Activated naive CD8-positive, alpha-beta T cell treated with anti-CD3 and anti-CD28 coated beads for 36 hours (primary cell): ENCODE measurements at regions not wholly inside any gene's neighbourhood (a gene's known extent, or its start where the extent isn't known, plus 50 kb on each side); places are given as distances from the start of the nearest gene placed in this dataset.

ENCODE experiments used
- DNase-seq: peaks from one replicate; pipeline ENCODE4 v3.0.0; 2021
- H3K27ac Mint-ChIP-seq: one replicate; pipeline ENCODE4 v1.8.0; 2022; ENCODE audit warnings: mild to moderate bottlenecking, moderate library complexity, mixed read lengths
- H3K27me3 Mint-ChIP-seq: one replicate; pipeline ENCODE4 v1.8.0; 2022; ENCODE audit warnings: mild to moderate bottlenecking, mixed read lengths
- H3K36me3 Mint-ChIP-seq: one replicate; pipeline ENCODE4 v1.8.0; 2021; ENCODE audit warnings: mild to moderate bottlenecking, mixed read lengths
- H3K4me1 Mint-ChIP-seq: one replicate; pipeline ENCODE4 v1.8.0; 2021; ENCODE audit warnings: mixed read lengths
- H3K4me3 Mint-ChIP-seq: one replicate; pipeline ENCODE4 v1.8.0; 2022; ENCODE audit warnings: mild to moderate bottlenecking, moderate library complexity, mixed read lengths
- H3K9me3 Mint-ChIP-seq: one replicate; pipeline ENCODE4 v1.8.0; 2022; ENCODE audit warnings: mixed read lengths

DNA sequence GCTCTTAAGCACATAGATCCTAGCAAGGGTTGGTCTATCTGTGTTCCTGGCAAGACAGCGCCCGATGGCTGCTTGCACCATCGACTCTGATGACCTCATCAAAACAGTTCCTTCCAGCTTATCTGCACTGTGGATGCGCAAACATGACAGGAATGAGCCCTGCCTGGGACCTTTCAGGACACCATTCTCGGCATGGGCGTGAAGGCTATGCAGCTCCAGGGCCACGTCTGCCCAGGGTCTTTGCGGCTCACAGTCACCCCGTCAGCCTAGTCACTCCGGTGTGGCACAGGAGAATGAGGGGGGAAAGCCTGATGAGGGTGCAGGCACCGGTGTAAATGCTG lies 147.8 kb upstream of the TWIST2 start:
- no peaks in the 10 kb centered on the region for H3K9me3 Mint-ChIP-seq
- H3K4me1 Mint-ChIP-seq, result no peaks in the 10 kb centered on the region
- no peak overlapping the region for H3K4me3 Mint-ChIP-seq
- H3K36me3 Mint-ChIP-seq, result no peaks in the 10 kb centered on the region
- no peaks in the 10 kb centered on the region for H3K27me3 Mint-ChIP-seq
- DNase-seq, result no peak
- no peak overlapping the region for H3K27ac Mint-ChIP-seq

DNA sequence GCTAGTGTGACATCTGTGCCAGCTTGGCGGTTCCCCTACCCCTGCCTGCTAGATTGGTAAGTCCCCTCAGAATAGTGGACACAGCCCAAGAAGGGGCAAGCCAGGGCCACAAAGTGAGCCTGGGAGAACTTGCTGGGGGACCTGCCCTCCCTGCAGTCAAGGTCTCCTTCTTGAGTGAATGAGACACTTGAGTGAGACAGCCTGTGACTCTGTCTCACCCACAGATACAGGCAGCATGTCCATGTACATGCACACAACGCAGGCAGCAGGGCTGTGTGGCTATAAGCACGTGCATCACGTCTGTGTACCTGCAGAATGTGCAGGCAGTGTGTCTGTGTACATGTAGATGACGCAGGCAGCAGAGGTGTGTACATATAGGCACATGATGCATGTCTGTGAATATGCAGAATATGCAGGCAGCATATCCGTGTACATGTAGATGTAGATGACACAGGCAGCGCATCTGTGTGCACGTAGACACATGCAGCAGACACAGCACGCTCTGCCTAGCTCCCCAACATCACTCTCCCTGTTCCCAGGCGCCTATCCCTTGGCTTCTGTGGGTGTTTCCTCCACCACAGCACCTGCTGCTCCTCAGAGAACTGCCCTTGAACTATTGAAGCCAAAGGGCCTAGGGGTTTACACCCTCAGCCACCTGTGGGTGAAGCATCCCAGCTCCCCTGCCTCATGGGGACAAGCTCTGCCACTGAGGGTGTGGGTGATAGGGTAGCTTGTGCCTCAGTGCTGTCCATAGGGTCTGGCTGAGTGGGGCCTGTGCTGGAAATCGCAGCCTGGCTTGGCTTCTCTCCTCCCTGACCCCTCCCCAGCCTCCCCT lies 147.2 kb upstream of the TWIST2 start:
- H3K4me3 Mint-ChIP-seq, result no peak overlapping the region
- H3K4me1 Mint-ChIP-seq, result no peaks in the 10 kb centered on the region
- DNase-seq, result no peak
- H3K27ac Mint-ChIP-seq, result no peak overlapping the region
- no peaks in the 10 kb centered on the region for H3K9me3 Mint-ChIP-seq
- H3K36me3 Mint-ChIP-seq, result no peaks in the 10 kb centered on the region
- H3K27me3 Mint-ChIP-seq, result no peaks in the 10 kb centered on the region

DNA sequence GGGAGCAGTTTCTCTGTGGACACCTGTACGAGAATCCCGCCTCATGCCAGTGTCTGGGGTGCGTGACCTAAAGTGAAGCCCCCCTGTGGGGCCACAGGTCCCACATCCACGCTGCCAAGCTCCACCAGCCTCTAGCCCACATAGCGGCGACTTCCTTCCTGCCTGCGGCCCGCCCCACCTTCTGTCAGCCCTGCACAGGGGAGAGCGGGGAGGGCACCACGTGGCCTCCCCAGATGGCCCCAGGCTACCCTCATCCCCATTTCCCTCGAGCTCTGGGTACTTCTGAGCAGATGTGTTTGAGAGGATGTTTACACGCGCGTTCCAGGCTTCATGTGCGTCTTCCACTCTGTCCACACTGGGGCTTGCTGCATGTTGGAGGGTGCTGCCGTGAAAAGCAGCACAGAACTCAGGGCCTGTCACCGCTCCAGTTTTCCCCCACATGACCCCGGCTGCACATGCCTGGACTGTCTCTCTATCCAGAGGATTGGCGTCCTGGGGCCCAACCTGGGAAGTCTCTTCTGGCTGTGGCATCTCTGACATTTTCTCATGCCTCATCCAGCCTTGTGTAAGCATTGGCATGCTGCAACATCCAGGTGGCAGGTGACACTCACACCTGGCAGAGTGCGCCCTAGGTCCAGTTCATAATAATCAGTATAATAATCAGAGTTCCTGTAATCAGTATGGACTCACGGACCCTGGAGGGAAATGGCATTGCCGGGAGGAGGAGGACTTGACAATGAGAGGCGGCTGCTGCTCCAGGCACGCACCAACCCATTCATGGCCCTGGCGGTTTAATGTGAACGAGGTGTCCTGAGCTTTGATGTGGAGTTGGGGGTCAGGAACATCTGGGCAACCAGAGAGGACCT lies 146.3 kb upstream of the TWIST2 start:
- DNase-seq, result no peak
- Mint-ChIP-seq H3K9me3 (no peaks in the 10 kb centered on the region), H3K27ac (peak overlapping the region; percentile 47), H3K4me1 (no peaks in the 10 kb centered on the region), H3K27me3 (no peaks in the 10 kb centered on the region), H3K4me3 (no peak overlapping the region), H3K36me3 (no peaks in the 10 kb centered on the region)

DNA sequence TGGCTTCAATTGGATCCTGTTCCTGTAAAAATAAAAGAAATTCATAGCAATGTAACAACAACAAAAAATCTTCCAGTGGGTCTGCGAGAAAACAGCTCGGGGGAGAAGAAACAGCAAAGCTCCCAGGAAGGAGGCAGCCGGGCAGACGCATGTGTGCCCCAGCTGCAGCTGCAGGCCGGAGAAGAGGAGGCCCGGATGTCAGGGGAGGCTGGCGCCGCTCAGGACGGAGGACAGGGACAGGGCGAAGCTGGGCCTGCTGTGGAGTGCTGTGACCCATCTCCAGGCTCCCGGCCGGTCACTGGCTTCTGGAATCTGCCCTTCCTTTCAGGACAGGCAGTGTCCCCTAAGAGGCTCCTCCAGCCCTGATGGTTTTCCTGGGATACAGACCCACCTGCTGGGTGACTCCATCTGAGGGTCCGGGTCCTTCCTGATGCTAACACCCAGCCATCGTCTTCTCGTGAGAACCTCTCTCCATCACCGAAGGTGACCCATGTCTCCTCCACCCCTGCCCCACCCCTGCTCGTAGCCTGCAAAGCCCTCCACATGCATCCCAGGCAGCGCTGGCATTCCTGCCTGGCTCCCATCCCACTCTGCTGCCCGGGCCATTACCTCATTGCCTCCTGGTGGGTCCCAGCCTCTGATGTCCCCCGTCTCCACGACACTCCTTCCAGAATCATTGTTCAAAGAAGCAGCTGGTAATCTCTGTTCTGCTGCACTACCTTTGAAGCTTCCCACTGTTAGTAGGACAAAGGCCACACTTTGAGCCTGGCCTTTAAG lies 145.4 kb upstream of the TWIST2 start:
- H3K27ac Mint-ChIP-seq, result no peak overlapping the region
- DNase-seq, result no peak
- H3K4me3 Mint-ChIP-seq, result no peak overlapping the region
- H3K9me3 Mint-ChIP-seq, result no peaks in the 10 kb centered on the region
- H3K4me1 Mint-ChIP-seq, result no peaks in the 10 kb centered on the region
- no peaks in the 10 kb centered on the region for H3K27me3 Mint-ChIP-seq
- no peaks in the 10 kb centered on the region for H3K36me3 Mint-ChIP-seq

DNA sequence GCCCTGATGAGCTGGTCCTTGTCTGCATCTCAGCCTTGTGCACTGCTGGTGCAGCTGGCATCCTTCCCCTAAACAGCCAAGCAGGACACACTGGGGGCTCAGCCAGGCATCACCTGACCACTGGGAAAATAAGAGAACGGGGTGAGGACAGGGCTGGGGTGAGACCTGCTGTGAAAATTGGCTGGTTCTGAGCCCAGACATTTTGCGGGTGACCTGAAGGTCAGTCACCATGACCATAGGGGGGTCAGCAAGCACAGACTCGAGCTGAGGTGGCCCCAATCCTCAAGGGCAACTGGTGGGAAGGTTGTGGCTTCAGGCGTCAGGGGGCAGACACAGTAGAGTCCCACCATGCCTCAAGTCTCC lies 144.9 kb upstream of the TWIST2 start:
- H3K4me3 Mint-ChIP-seq, result no peak overlapping the region
- H3K9me3 Mint-ChIP-seq, result no peaks in the 10 kb centered on the region
- no peaks in the 10 kb centered on the region for H3K4me1 Mint-ChIP-seq
- no peaks in the 10 kb centered on the region for H3K27me3 Mint-ChIP-seq
- H3K27ac Mint-ChIP-seq, result no peak overlapping the region
- no peak for DNase-seq
- H3K36me3 Mint-ChIP-seq, result no peaks in the 10 kb centered on the region

DNA sequence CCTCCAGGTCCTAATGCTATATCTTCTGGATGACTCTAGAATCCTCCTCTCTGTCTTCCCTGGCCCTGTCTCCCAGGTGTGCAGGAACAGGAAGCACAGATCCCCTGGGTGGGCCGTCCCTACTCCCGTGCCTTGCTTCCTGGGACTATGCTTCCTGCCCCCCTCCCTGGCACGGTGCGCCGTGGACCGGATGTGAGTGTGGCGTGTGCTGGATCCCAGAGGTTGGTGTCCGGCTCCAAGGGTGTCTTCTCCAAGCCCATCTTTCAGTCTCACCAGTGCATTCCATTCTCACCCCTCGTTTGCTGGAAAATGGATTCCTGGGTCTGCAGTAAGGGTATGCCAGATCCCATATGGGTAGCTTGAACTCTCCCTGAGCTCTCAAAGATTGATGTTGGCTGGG lies 144.4 kb upstream of the TWIST2 start:
- Mint-ChIP-seq H3K36me3 (no peaks in the 10 kb centered on the region), H3K27me3 (peaks cover under 1% of the 10 kb centered on the region), H3K27ac (no peak overlapping the region), H3K4me1 (no peaks in the 10 kb centered on the region), H3K9me3 (no peaks in the 10 kb centered on the region), H3K4me3 (no peak overlapping the region)
- no peak for DNase-seq

DNA sequence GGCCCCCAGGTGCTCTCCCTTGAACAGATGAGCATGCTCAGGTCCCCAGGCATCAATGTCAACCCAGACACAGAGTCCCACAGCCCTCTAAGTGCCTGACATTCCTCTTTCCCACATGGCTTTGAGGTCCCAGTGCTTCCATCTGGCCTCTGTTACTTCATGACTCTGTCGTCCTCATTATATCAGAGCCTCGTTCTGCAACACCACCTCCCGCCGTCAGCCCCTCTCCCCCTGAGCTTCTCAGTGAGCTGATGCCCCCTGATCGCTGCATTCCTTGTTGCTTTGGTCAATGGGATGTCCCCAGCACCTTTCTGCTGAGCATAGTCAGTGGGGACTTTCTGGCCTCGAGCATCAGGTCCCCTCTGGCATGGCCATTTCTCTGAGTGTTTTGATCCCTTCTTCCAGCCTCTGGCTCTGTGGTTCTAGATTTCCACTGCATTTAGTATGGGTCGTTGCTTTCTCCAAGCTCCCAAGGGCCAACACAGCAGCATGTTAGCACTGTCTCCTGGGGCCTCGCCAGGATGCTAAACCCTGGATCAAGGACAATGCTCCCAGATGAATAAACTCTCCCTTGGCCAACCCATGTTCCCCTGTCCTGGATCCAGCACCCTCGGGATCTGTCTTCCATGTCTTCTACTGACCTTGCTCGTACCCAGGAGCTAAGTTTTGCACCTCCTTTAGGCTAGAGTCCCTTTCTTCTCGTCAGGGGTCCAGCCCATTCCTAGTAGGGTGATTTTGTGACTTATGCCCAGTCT lies 143.2 kb upstream of the TWIST2 start:
- no peak overlapping the region for H3K27ac Mint-ChIP-seq
- no peak overlapping the region for H3K4me3 Mint-ChIP-seq
- peaks cover 4% of the 10 kb centered on the region for H3K27me3 Mint-ChIP-seq
- no peaks in the 10 kb centered on the region for H3K36me3 Mint-ChIP-seq
- no peaks in the 10 kb centered on the region for H3K9me3 Mint-ChIP-seq
- no peak for DNase-seq
- H3K4me1 Mint-ChIP-seq, result no peaks in the 10 kb centered on the region

DNA sequence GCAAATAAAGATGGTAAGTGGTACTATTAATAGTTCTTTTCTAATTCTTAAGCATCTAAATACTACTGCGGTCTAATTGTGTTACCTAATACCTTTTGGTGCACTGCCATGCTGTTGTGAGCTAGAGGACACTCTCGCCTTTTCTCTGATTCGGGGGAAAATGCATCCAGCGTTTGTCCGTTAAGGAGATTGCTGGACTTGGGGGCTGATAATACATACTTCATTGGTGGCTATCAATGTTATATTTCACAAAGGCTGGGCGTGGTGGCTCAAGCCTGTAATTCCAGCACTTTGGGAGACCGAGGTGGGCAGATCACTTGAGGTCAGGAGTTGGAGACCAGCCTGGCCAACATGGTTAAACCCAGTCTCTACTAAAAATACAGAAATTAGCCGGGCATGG lies 141.7 kb upstream of the TWIST2 start:
- Mint-ChIP-seq H3K4me3 (no peak overlapping the region), H3K9me3 (no peaks in the 10 kb centered on the region), H3K27ac (no peak overlapping the region), H3K27me3 (peaks cover 4% of the 10 kb centered on the region), H3K4me1 (no peaks in the 10 kb centered on the region), H3K36me3 (no peaks in the 10 kb centered on the region)
- DNase-seq, result no peak

DNA sequence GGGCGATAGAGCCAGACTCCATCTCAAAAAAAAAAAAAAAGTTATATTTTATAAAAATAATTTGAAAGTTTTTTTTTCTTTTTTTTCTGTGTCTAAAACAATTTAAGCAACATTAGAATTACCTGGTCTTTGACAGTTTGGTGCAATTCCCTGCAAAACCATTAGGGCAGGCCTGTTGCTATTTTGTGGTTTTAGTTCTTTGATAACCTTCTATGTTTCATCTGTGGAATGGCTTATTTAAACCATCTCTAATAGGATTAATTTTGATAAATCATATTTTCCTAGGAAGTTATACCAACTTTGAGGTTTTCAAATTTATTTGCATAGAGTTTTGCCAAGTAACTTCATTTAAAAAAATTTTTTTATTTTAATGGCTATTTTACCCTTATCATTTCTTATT lies 141.2 kb upstream of the TWIST2 start:
- H3K27ac Mint-ChIP-seq, result no peak overlapping the region
- H3K36me3 Mint-ChIP-seq, result no peaks in the 10 kb centered on the region
- H3K27me3 Mint-ChIP-seq, result peaks cover 6% of the 10 kb centered on the region
- no peaks in the 10 kb centered on the region for H3K4me1 Mint-ChIP-seq
- DNase-seq, result no peak
- no peak overlapping the region for H3K4me3 Mint-ChIP-seq
- no peaks in the 10 kb centered on the region for H3K9me3 Mint-ChIP-seq

DNA sequence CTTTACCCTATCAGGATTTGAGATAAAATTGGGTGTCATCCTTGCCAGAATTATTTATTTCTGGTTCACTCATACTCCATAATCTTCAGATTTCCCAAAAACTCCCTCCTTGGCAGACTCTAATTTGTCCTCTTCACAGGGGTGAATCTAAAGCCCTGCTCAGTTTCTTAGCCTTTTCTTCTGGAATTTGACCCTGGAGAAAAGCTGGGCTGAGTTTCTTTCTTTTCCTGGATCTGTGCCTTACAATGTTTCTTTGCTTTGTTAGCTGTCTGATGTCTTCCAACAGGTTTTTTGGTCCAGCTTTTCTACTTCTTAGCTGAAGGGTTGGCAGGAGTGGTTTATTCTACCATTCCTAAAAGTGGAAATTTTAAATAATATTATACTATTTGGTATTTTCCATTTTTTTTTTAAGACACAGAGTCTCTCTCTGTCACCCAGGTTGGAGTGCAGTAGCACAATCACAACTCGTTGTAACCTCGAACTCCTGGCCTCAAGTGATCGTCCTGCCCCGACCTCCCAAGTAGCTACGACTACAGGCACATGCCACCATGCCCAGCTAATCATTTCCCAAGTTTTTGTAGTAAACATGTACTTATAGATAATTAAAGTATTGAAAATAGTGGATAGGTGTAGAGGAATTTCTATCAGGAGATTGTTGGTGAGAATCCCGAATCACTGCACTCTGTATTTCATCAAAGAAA lies 138.4 kb upstream of the TWIST2 start:
- H3K27me3 Mint-ChIP-seq, result peaks cover 11% of the 10 kb centered on the region
- no peak overlapping the region for H3K27ac Mint-ChIP-seq
- H3K9me3 Mint-ChIP-seq, result no peaks in the 10 kb centered on the region
- DNase-seq, result no peak
- no peak overlapping the region for H3K4me3 Mint-ChIP-seq
- no peaks in the 10 kb centered on the region for H3K4me1 Mint-ChIP-seq
- no peaks in the 10 kb centered on the region for H3K36me3 Mint-ChIP-seq

DNA sequence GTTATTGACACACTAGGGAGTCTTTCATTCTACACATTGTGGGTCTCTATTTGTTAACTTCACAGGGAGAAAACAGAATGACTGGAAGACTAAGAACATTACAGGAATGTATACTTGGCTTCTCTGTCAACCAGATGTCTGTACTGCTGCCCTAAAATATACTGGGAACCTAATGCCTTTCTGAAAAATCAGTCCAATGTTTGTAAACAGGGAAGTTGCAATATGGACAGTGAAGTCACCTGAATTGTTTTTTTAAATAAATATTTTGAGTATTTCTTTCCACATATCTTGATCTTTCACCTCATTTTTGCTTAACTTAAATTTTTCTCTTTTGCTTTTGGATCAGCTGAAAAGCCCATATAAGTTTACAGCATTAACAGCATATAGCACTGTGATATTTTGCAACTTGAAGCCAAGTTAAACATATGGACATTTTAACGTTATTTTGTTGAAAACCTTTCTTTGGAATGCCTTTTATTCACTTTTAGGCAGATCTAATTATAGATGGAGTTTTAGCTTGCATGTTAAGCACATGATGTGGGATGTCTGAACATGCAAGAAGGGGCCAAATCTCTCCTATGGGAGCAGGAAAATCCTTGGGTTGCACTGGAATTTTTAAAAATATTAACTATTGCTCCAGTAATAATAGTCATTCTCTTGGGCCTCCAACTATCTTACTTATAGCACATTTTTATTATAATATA lies 137.7 kb upstream of the TWIST2 start:
- H3K9me3 Mint-ChIP-seq, result no peaks in the 10 kb centered on the region
- H3K36me3 Mint-ChIP-seq, result no peaks in the 10 kb centered on the region
- H3K4me1 Mint-ChIP-seq, result no peaks in the 10 kb centered on the region
- H3K27ac Mint-ChIP-seq, result no peak overlapping the region
- H3K4me3 Mint-ChIP-seq, result no peak overlapping the region
- H3K27me3 Mint-ChIP-seq, result peaks cover 11% of the 10 kb centered on the region
- DNase-seq, result no peak

DNA sequence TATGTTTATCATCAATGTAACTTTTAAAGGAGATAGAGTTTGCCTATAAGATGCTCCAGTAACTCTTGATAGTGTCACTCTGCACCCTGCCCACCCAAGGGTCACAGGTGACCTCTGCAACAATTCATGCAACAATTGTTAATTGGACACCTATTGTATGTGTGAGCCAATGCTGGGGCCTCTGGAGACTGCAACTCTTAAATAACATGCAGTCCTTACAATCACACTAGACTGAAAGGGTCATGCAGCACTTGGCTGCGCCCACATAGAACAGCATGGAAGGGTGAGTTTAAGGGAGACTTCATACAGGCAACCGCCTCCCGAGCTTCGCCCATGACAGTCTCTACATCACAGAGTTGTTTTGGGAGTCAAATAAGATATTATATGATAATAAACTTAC lies 137.1 kb upstream of the TWIST2 start:
- no peak overlapping the region for H3K4me3 Mint-ChIP-seq
- no peaks in the 10 kb centered on the region for H3K36me3 Mint-ChIP-seq
- no peaks in the 10 kb centered on the region for H3K9me3 Mint-ChIP-seq
- peaks cover 13% of the 10 kb centered on the region for H3K27me3 Mint-ChIP-seq
- no peaks in the 10 kb centered on the region for H3K4me1 Mint-ChIP-seq
- DNase-seq, result no peak
- no peak overlapping the region for H3K27ac Mint-ChIP-seq

DNA sequence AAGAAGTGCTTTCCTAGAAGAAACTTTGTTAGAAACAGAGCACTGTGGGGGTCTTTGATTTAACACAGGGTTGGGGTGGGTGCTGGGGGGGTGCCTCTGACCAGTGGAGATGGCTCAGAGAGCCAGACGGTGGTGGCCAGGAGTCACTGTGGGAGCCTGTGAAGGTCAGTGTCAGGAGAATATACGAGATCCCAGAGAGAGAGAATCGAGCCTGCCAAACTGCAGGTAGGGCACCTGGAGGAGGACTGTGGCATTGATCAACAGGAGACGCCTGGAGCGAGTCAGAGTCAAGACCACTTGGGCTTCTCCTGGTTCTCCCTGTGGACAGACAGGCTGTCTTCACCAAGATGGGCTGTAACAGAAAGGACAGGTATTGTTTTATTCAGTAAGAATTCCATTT lies 136.5 kb upstream of the TWIST2 start:
- H3K4me1 Mint-ChIP-seq, result no peaks in the 10 kb centered on the region
- DNase-seq, result no peak
- H3K36me3 Mint-ChIP-seq, result no peaks in the 10 kb centered on the region
- H3K27me3 Mint-ChIP-seq, result peaks cover 19% of the 10 kb centered on the region
- no peak overlapping the region for H3K4me3 Mint-ChIP-seq
- no peak overlapping the region for H3K27ac Mint-ChIP-seq
- H3K9me3 Mint-ChIP-seq, result no peaks in the 10 kb centered on the region

DNA sequence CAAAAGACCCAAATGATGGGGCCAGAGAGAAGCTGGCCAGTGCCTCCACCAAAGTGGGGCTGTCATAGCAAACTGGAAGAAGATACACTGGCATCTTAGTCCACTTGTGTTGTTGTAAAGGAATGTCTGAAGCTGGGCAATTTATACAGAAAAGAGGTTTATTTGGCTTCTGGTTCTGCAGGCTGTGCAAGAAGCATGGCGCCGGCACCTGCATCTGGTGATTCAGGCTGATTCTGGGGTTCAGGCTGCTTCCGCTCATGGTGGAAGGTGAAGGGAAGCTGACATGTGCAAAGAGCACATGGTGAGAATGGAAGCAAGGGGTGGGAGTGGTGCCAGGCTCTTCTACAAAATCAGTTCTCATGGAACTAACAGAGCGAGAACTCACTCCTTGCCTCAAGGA lies 135.9 kb upstream of the TWIST2 start:
- Mint-ChIP-seq H3K36me3 (no peaks in the 10 kb centered on the region), H3K4me3 (no peak overlapping the region), H3K27ac (no peak overlapping the region), H3K9me3 (no peaks in the 10 kb centered on the region), H3K27me3 (peaks cover 25% of the 10 kb centered on the region), H3K4me1 (no peaks in the 10 kb centered on the region)
- no peak for DNase-seq
